ENCODE measurements at regions not wholly inside any gene's neighbourhood (a gene's known extent, or its start where the extent isn't known, plus 50 kb on each side); places are given as distances from the start of the nearest gene placed in this dataset.

DNA sequence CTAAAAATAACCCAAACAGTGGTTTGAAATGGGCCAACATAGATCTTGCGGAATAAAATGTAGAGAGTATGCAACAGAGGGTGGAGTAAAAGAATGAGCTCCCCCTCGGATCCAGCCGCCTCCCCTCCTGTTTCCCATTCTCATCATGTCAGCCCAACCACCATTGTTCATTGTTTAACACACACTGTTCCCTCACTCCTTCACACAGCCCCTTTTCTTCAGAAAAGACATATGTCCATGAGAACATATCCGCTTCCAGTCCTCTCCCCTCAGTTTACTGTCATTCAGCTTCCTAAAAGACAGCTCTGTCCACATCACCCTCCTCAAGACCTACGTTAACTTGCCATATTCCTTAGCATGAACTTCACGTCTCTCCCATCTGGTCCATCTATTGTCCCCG lies 62.9 kb upstream of the SERTAD2 start:
- Histone ChIP-seq H3K4me1 (no peaks in the 10 kb centered on the region), H3K9me3 (no peaks in the 10 kb centered on the region), H3K27me3 (no peaks in the 10 kb centered on the region), H3K4me3 (no peak overlapping the region), H3K27ac (no peak overlapping the region), H3K36me3 (no peaks in the 10 kb centered on the region)
- no peak for DNase-seq
- TF ChIP-seq, protein P1, sequence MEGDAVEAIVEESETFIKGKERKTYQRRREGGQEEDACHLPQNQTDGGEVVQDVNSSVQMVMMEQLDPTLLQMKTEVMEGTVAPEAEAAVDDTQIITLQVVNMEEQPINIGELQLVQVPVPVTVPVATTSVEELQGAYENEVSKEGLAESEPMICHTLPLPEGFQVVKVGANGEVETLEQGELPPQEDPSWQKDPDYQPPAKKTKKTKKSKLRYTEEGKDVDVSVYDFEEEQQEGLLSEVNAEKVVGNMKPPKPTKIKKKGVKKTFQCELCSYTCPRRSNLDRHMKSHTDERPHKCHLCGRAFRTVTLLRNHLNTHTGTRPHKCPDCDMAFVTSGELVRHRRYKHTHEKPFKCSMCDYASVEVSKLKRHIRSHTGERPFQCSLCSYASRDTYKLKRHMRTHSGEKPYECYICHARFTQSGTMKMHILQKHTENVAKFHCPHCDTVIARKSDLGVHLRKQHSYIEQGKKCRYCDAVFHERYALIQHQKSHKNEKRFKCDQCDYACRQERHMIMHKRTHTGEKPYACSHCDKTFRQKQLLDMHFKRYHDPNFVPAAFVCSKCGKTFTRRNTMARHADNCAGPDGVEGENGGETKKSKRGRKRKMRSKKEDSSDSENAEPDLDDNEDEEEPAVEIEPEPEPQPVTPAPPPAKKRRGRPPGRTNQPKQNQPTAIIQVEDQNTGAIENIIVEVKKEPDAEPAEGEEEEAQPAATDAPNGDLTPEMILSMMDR (IDR thresholded peaks at IDR 0.05): no peak
- TF ChIP-seq POLR2A (IDR thresholded peaks at IDR 0.05): no peak

DNA sequence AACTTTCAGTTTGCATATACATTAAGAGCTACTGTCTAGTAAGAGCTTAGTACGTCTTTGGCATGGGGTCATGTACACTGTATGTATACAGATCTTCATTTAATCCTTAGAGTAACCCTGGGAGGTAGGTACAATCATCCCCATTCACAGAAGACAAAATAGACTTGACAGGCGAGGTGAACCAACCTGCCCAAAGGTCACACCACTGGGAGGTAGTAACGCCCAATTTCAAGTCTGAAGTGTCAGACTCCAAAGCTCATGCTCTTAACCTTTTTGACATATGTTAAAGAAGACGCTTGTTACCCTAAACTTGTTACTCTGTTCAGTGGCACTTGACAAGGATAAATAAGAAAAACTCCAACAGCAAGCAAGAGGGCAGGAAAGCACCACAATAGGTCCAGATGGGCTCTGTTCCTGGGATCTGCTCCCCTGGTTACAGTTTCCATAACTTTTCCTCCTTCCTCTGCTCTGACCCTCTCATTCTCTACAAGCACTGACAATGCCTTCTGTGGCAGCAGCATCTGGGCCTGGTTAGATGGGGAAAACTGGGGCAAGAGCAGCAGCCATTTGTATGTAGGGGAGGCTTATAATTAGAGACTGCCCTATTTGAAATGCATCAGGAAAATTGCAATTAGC lies 64.7 kb upstream of the SERTAD2 start:
- Histone ChIP-seq H3K4me3 (no peak overlapping the region), H3K36me3 (no peaks in the 10 kb centered on the region), H3K27me3 (no peaks in the 10 kb centered on the region), H3K4me1 (no peaks in the 10 kb centered on the region), H3K9me3 (no peaks in the 10 kb centered on the region), H3K27ac (no peak overlapping the region)
- no peak for DNase-seq
- TF ChIP-seq, protein P1 (IDR thresholded peaks at IDR 0.05): peak in 1 of 6 experiments; percentile 26
- TF ChIP-seq POLR2A (IDR thresholded peaks at IDR 0.05): no peak

DNA sequence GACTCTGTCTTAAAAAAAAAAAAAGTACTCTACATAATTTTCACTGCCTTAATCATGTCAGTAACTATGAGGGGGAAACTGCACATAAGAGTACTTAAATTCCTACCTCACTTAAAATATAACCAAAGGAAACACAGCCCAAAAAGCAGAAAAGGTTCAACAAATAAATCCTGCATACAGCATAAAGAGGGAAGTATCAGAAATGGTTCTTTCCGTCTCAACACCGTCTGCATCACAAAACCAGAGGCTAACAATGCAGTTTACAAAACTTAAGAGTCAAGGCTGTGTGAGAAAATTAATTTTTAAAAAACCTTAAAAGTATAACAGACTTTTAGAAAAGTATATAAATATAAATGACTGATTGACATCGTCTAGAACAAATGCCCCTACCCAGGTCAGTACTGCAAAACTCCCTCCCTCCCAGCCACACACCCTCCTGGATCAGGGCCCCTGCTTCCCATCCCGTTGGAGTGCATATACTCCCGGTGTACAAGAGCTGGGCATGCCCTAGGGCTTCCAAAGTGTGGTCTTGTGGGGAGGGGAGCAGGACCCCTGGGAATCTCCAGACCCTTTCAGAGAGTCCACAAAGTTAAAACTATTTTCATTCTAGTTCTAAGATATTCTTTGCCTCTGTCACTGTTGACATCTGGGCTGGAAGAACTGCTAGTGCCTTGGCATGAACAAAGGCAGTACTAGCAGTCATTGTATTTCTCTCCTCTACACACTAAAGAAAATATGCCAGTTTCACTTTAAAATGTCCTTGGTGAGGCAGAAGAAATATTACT lies 67.0 kb upstream of the SERTAD2 start:
- no peak for DNase-seq
- no peak overlapping the region for H3K27ac ChIP-seq

DNA sequence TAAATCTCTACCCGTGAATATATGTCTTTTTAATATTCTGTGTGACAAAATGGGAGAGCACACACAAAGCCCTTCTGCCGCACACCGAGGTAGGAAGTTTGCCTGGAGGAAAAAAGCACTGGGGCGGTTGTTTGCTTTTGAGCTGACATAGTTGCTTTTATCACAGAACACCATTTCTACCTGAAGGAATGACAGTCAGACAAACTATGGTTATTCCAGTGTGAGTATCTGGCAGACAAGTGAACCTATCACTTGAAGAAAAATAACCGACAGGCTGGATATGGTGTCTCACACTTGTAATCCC lies 67.6 kb upstream of the SERTAD2 start:
- no peak for DNase-seq
- Histone ChIP-seq H3K4me3 (no peak overlapping the region), H3K27me3 (no peaks in the 10 kb centered on the region), H3K27ac (no peak overlapping the region), H3K9me3 (no peaks in the 10 kb centered on the region), H3K4me1 (peaks cover 0 to 4% (median under 1%) of the 10 kb centered on the region in 4 donors), H3K36me3 (no peaks in the 10 kb centered on the region)
- no peak for TF ChIP-seq POLR2A (IDR thresholded peaks at IDR 0.05)
- TF ChIP-seq, protein P1 (IDR thresholded peaks at IDR 0.05): no peak

More for the DNA sequence above, 67.0 kb upstream of the SERTAD2 start:
- H3K9me3 ChIP-seq: no peaks in the 10 kb centered on the region
- H3K36me3 ChIP-seq: no peaks in the 10 kb centered on the region
- no peaks in the 10 kb centered on the region for H3K27me3 ChIP-seq
- TF ChIP-seq POLR2A (IDR thresholded peaks at IDR 0.05): no peak
- TF ChIP-seq, protein P1 (IDR thresholded peaks at IDR 0.05): no peak
- H3K4me3 ChIP-seq: no peak overlapping the region
- H3K4me1 ChIP-seq: no peaks in the 10 kb centered on the region

DNA sequence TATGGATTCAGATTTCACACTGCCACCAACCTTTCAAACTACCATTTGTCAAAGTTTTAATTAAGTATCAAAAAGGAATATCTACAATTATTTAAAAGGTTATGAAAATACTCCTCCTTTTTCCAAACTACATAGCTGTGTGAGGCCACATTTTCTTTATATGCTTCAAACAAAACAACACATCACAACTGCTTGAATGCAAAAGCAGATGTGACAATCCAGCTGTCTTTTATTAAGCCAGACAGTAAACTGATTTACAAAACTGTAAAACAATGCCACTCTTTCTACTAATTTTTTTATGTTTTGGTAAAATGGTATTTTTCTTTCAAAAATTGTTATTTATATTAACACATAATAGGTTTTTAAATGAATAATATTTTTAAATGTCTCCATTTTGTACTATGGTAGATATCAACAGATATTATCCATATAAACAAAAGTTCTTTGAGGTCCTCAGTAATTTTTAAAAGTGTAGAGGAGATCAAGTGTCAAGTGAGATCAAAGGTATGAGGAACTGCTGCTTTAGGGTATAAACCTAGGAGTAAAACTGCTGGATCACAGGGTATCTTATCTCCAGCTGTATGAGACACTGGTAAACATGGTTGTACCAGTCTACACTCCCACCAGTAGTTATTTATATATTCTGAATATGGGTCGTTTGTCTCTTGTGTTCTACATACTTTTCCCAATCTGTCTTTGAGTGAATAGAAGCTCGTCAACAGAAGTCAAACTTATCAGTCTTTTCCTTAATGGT lies 68.8 kb upstream of the SERTAD2 start:
- TF ChIP-seq POLR2A (IDR thresholded peaks at IDR 0.05): no peak
- TF ChIP-seq, protein P1 (IDR thresholded peaks at IDR 0.05): no peak
- no peaks in the 10 kb centered on the region for H3K27me3 ChIP-seq
- H3K9me3 ChIP-seq: no peaks in the 10 kb centered on the region
- H3K4me3 ChIP-seq: no peak overlapping the region
- no peak for DNase-seq
- H3K4me1 ChIP-seq: peaks cover 0 to 16% (median 5%) of the 10 kb centered on the region in 4 donors
- H3K36me3 ChIP-seq: no peaks in the 10 kb centered on the region
- no peak overlapping the region for H3K27ac ChIP-seq
